Neural progenitor cell (in vitro differentiated cells): ENCODE measurements at regions not wholly inside any gene's neighbourhood (a gene's known extent, or its start where the extent isn't known, plus 50 kb on each side); places are given as distances from the start of the nearest gene placed in this dataset.

ENCODE experiments used
- EZH2 ChIP-seq: fragments of 200-600 bp; sonication (generic); IDR thresholded peaks from 2 replicates; pipeline ENCODE4 v1.6.1; 2017; ENCODE audit warnings: antibody characterized with exemption, mild to moderate bottlenecking, moderate library complexity
- TF ChIP-seq, protein P1 (sequence below): fragments of 200-600 bp; sonication (generic); IDR thresholded peaks from 2 replicates; pipeline ENCODE4 v1.5.1; 2017; ENCODE audit warnings: antibody characterized with exemption, mild to moderate bottlenecking

DNA sequence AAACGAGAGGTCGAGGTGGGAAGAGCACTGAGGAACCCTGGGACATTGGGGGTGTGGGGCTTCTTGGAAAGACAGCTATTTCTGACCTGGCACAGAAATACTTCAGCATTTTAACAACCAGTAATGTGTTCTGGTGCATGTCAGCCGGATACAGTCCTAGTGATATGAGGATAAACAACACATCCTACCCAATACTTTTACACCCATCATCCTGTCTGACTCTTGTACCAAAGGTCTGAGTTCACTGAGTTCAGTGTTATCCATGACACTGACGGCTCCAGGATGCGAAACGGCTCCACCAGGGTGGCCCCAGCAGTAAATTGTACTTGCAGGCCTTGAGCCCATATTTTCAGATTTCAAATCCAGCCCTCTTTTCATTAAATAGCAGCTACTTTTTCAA lies 65.9 kb upstream of the SH3BP4 start:
- TF ChIP-seq, protein P1, sequence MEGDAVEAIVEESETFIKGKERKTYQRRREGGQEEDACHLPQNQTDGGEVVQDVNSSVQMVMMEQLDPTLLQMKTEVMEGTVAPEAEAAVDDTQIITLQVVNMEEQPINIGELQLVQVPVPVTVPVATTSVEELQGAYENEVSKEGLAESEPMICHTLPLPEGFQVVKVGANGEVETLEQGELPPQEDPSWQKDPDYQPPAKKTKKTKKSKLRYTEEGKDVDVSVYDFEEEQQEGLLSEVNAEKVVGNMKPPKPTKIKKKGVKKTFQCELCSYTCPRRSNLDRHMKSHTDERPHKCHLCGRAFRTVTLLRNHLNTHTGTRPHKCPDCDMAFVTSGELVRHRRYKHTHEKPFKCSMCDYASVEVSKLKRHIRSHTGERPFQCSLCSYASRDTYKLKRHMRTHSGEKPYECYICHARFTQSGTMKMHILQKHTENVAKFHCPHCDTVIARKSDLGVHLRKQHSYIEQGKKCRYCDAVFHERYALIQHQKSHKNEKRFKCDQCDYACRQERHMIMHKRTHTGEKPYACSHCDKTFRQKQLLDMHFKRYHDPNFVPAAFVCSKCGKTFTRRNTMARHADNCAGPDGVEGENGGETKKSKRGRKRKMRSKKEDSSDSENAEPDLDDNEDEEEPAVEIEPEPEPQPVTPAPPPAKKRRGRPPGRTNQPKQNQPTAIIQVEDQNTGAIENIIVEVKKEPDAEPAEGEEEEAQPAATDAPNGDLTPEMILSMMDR = no peak
- no peak for TF ChIP-seq EZH2
